ENCODE measurements at regions not wholly inside any gene's neighbourhood (a gene's known extent, or its start where the extent isn't known, plus 50 kb on each side); places are given as distances from the start of the nearest gene placed in this dataset.

DNA sequence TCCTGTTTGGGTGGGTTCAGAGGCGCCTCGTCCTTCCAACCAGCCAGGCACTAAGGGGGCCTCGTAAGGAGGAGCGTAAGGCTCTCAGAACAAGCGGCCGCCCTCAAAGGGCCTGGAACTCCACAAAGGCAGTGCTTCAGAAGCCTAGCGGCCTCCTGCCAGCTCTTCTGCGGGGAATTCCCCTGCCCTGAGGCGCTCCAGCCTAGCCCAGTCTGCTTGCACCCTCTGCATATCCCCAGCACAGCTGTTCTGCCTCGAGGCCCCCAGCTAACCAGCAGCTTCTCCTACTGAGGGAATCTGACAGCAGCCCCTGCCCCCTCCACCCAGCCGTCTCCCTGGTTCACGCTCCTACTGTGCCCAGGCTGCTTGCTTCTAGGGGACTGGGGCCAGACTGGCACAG lies 265.9 kb downstream of the TFCP2L1 start:
- DNase-seq (ENCODE audit: low read depth, low spot score) (no peak), ATAC-seq (no peak), FAIRE-seq (no peak)
- Histone ChIP-seq H3K36me3 (ENCODE audit: control insufficient read depth in 2 of 2, insufficient read depth in 2 of 2, low read length in 1 of 2) (no peaks in the 10 kb centered on the region), H3K4me3 (no peak overlapping the region), H3K79me2 (ENCODE audit: control insufficient read depth, insufficient read depth, low read length) (no peaks in the 10 kb centered on the region), H3K27ac (ENCODE audit: control insufficient read depth, insufficient read depth) (no peak overlapping the region), H3K9me3 (replicated peaks; ENCODE audit: control insufficient read depth, insufficient read depth, low read length) (no peaks in the 10 kb centered on the region), H3K4me2 (ENCODE audit: control insufficient read depth, insufficient read depth) (no peak overlapping the region), H3K4me1 (ENCODE audit: control insufficient read depth, insufficient read depth, low read length) (no peaks in the 10 kb centered on the region), H4K20me1 (ENCODE audit: control insufficient read depth, insufficient read depth) (no peaks in the 10 kb centered on the region), H2AFZ (ENCODE audit: control insufficient read depth, low read depth, low read length) (no peak overlapping the region), H3K9ac (ENCODE audit: control insufficient read depth, insufficient read depth, low read length) (no peak overlapping the region), H3K27me3 (replicated peaks in 1 of 2; ENCODE audit: control insufficient read depth in 2 of 2, insufficient read depth in 2 of 2, low read length in 1 of 2) (no peaks in the 10 kb centered on the region)
- RAD21 ChIA-PET (ENCODE audit: unreplicated experiment): no interaction called here
- SMC1A ChIA-PET (ENCODE audit: uncharacterized antibody, unreplicated experiment): no interaction called here
- BruUV-seq (replicated peaks): no TSS peak
- CTCF ChIA-PET: no interaction called here
- POLR2A ChIA-PET: no interaction called here
- in situ Hi-C loops (cut with MboI) (no loop called here), intact Hi-C loops (cut with micrococcal nuclease; ENCODE audit: unreplicated experiment) (no loop called here)
- no peak for TF ChIP-seq MTA3 (IDR thresholded peaks at IDR 0.05; ENCODE audit: borderline replicate concordance, low read length)
- TF ChIP-seq SMAD5 (IDR thresholded peaks at IDR 0.05; ENCODE audit: low read depth): no peak
- TF ChIP-seq IRF4 (IDR thresholded peaks at IDR 0.05; ENCODE audit: low read depth, low read length): no peak
- TF ChIP-seq, protein P1, sequence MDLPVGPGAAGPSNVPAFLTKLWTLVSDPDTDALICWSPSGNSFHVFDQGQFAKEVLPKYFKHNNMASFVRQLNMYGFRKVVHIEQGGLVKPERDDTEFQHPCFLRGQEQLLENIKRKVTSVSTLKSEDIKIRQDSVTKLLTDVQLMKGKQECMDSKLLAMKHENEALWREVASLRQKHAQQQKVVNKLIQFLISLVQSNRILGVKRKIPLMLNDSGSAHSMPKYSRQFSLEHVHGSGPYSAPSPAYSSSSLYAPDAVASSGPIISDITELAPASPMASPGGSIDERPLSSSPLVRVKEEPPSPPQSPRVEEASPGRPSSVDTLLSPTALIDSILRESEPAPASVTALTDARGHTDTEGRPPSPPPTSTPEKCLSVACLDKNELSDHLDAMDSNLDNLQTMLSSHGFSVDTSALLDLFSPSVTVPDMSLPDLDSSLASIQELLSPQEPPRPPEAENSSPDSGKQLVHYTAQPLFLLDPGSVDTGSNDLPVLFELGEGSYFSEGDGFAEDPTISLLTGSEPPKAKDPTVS (IDR thresholded peaks at IDR 0.05; ENCODE audit: low read depth, low read length): no peak
- TF ChIP-seq POU2F2 (IDR thresholded peaks at IDR 0.05; ENCODE audit: borderline replicate concordance, low read depth, low read length): no peak
- TF ChIP-seq KDM1A (IDR thresholded peaks at IDR 0.05; ENCODE audit: borderline replicate concordance): no peak
- TF ChIP-seq SREBF1 (IDR thresholded peaks at IDR 0.05; ENCODE audit: low read length): no peak
- TF ChIP-seq SREBF2 (IDR thresholded peaks at IDR 0.05; ENCODE audit: low read length): no peak
- TF ChIP-seq MEF2A (IDR thresholded peaks at IDR 0.05; ENCODE audit: insufficient read depth, low read depth, low read length): no peak
- TF ChIP-seq ZNF24 (IDR thresholded peaks at IDR 0.05): no peak
- TF ChIP-seq ZBED1 (IDR thresholded peaks at IDR 0.05; ENCODE audit: borderline replicate concordance): no peak
- TF ChIP-seq, protein P2, sequence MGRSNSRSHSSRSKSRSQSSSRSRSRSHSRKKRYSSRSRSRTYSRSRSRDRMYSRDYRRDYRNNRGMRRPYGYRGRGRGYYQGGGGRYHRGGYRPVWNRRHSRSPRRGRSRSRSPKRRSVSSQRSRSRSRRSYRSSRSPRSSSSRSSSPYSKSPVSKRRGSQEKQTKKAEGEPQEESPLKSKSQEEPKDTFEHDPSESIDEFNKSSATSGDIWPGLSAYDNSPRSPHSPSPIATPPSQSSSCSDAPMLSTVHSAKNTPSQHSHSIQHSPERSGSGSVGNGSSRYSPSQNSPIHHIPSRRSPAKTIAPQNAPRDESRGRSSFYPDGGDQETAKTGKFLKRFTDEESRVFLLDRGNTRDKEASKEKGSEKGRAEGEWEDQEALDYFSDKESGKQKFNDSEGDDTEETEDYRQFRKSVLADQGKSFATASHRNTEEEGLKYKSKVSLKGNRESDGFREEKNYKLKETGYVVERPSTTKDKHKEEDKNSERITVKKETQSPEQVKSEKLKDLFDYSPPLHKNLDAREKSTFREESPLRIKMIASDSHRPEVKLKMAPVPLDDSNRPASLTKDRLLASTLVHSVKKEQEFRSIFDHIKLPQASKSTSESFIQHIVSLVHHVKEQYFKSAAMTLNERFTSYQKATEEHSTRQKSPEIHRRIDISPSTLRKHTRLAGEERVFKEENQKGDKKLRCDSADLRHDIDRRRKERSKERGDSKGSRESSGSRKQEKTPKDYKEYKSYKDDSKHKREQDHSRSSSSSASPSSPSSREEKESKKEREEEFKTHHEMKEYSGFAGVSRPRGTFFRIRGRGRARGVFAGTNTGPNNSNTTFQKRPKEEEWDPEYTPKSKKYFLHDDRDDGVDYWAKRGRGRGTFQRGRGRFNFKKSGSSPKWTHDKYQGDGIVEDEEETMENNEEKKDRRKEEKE (IDR thresholded peaks at IDR 0.05): no peak
- no peak for TF ChIP-seq ZNF622 (IDR thresholded peaks at IDR 0.05)
- no peak for TF ChIP-seq YY1 (IDR thresholded peaks at IDR 0.05; ENCODE audit: low read depth, low read length)
- TF ChIP-seq, protein P3, sequence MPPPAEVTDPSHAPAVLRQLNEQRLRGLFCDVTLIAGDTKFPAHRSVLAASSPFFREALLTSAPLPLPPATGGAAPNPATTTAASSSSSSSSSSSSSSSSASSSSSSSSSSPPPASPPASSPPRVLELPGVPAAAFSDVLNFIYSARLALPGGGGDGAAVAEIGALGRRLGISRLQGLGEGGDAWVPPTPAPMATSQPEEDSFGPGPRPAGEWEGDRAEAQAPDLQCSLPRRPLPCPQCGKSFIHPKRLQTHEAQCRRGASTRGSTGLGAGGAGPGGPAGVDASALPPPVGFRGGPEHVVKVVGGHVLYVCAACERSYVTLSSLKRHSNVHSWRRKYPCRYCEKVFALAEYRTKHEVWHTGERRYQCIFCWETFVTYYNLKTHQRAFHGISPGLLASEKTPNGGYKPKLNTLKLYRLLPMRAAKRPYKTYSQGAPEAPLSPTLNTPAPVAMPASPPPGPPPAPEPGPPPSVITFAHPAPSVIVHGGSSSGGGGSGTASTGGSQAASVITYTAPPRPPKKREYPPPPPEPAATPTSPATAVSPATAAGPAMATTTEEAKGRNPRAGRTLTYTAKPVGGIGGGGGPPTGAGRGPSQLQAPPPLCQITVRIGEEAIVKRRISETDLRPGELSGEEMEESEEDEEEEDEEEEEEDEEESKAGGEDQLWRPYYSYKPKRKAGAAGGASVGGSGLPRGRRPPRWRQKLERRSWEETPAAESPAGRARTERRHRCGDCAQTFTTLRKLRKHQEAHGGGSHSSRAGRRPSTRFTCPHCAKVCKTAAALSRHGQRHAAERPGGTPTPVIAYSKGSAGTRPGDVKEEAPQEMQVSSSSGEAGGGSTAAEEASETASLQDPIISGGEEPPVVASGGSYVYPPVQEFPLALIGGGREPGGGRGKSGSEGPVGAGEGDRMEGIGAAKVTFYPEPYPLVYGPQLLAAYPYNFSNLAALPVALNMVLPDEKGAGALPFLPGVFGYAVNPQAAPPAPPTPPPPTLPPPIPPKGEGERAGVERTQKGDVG (CRISPR knock-in tag; IDR thresholded peaks at IDR 0.05): no peak
- TF ChIP-seq, protein P4, sequence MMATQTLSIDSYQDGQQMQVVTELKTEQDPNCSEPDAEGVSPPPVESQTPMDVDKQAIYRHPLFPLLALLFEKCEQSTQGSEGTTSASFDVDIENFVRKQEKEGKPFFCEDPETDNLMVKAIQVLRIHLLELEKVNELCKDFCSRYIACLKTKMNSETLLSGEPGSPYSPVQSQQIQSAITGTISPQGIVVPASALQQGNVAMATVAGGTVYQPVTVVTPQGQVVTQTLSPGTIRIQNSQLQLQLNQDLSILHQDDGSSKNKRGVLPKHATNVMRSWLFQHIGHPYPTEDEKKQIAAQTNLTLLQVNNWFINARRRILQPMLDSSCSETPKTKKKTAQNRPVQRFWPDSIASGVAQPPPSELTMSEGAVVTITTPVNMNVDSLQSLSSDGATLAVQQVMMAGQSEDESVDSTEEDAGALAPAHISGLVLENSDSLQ (IDR thresholded peaks at IDR 0.05): no peak
- no peak for TF ChIP-seq SP1 (IDR thresholded peaks at IDR 0.05; ENCODE audit: low read depth, low read length)
- WGBS (ENCODE audit: insufficient coverage, insufficient replicate concordance, low lambda C conversion rate, missing lambda C conversion rate): 44% methylated on average over 12 of the region's 12 CpGs
